K562 (cell line): ENCODE measurements at regions not wholly inside any gene's neighbourhood (a gene's known extent, or its start where the extent isn't known, plus 50 kb on each side); places are given as distances from the start of the nearest gene placed in this dataset.

Experiments
- ATAC-seq: fragments of 200-7000 bp; cut with Tn5 transposase; 3 replicates; pipeline ENCODE4 v1.9.1; 2020; ENCODE audit warnings: moderate library complexity
- BruUV-seq: library from RNA; stranded (reverse); fragments of 400-500 nt; replicated peaks from 2 replicates; lab custom pipeline; 2021; lab: Mats Ljungman, UMichigan
- CTCF ChIA-PET: fragments of 300-600 bp; formaldehyde crosslinking; extraction: SDS; loops from one replicate; lab custom pipeline; 2021; ENCODE audit warnings: low intra/inter-chr PET ratio; lab: Yijun Ruan, JAX
- POLR2A ChIA-PET: fragments of 300-600, 350-650 bp; sonication (Branson Sonifier 250); formaldehyde crosslinking; extraction: SDS; loops from one replicate; lab custom pipeline; 2021; ENCODE audit warnings: antibody characterized with exemption, inconsistent platforms; lab: Yijun Ruan, JAX
- DNase-seq, 4 experiments: peaks; one replicate each; pipeline versions ENCODE4 v3.0.0 to v3.0.0-alpha.2; 2011 to 2018; ENCODE audit warnings: low spot score in 3 of 4, mixed read lengths in 3 of 4; ENCODE audit errors: extremely low read depth in 1 of 4
- FAIRE-seq: peaks from 2 replicates; lab custom pipeline; 2011; peaks lifted over from hg19 to GRCh38; lab: Jason Lieb, UNC
- H2AFZ ChIP-seq: 2 replicates; pipeline ENCODE4 v1.6.0; 2011; ENCODE audit warnings: low read depth, low read length, control low read depth, inconsistent platforms
- H3K27ac ChIP-seq: fragments of 200-600 bp; 3 replicates; pipeline ENCODE4 v1.8.0; 2011; ENCODE audit warnings: low read depth, mild to moderate bottlenecking, control low read depth, inconsistent platforms, low read length, moderate library complexity, mixed read lengths; ENCODE audit errors: extremely low read depth
- H3K27me3 ChIP-seq, 2 experiments: fragments of 300-600 bp in 1 of 2; 2 replicates in 1 of 2; 3 replicates in 1 of 2; pipeline versions ENCODE4 v1.6.0 to v1.8.0; 2011; ENCODE audit warnings: inconsistent platforms in 2 of 2, low read length in 2 of 2, mild to moderate bottlenecking in 1 of 2, mixed read lengths in 1 of 2, moderate library complexity in 1 of 2; ENCODE audit not compliant: control insufficient read depth in 2 of 2, insufficient read depth in 2 of 2
- H3K36me3 ChIP-seq: fragments of 300-600 bp; 3 replicates; pipeline ENCODE4 v1.8.0; 2011; ENCODE audit warnings: mild to moderate bottlenecking, low read length, inconsistent platforms; ENCODE audit not compliant: control insufficient read depth, insufficient read depth
- H3K4me1 ChIP-seq, 2 experiments: fragments of 200-600 bp in 1 of 2; replicated peaks in 1 of 2; 2 replicates in 1 of 2; 3 replicates in 1 of 2; pipeline versions ENCODE4 v1.5.1 to v1.8.0; 2011; ENCODE audit warnings: inconsistent platforms in 2 of 2, low read length in 2 of 2, mild to moderate bottlenecking in 1 of 2, mixed read lengths in 1 of 2, moderate library complexity in 1 of 2; ENCODE audit not compliant: control insufficient read depth in 2 of 2, insufficient read depth in 2 of 2
- H3K4me2 ChIP-seq: 2 replicates; pipeline ENCODE4 v1.6.1; 2011; ENCODE audit warnings: low read length, control low read depth, inconsistent platforms, mixed read lengths; ENCODE audit not compliant: insufficient read depth
- H3K4me3 ChIP-seq: fragments of 200-600 bp; sonication (generic), shearing (Covaris generic); 2 replicates; pipeline ENCODE4 v1.5.1; 2016; ENCODE audit warnings: control low read depth, inconsistent platforms
- H3K79me2 ChIP-seq: fragments of 200-600 bp; 3 replicates; pipeline ENCODE4 v1.8.0; 2011; ENCODE audit warnings: low read length, inconsistent platforms; ENCODE audit not compliant: control insufficient read depth, insufficient read depth
- H3K9ac ChIP-seq, 2 experiments: 2 replicates each; pipeline versions ENCODE4 v1.6.0 to v1.6.1; 2011; ENCODE audit warnings: low read depth in 2 of 2, low read length in 2 of 2, control low read depth in 1 of 2, inconsistent platforms in 1 of 2, mild to moderate bottlenecking in 1 of 2, mixed read lengths in 1 of 2; ENCODE audit not compliant: insufficient read depth in 1 of 2
- H3K9me1 ChIP-seq: one replicate; pipeline ENCODE4 v1.6.0; 2011; ENCODE audit warnings: inconsistent platforms, mild to moderate bottlenecking, low read length, moderate library complexity; ENCODE audit not compliant: control insufficient read depth, insufficient read depth
- H3K9me3 ChIP-seq: replicated peaks from 2 replicates; pipeline ENCODE4 v1.5.1; 2011; ENCODE audit warnings: low read depth, low read length, inconsistent platforms; ENCODE audit not compliant: control insufficient read depth, insufficient read depth
- H4K20me1 ChIP-seq: replicated peaks from 2 replicates; pipeline ENCODE4 v1.6.1; 2011; ENCODE audit warnings: low read length, inconsistent platforms, mixed read lengths; ENCODE audit not compliant: control insufficient read depth, insufficient read depth
- DMBX1 ChIP-seq: fragments of 250-450 bp; sonication (Bioruptor Pico); IDR thresholded peaks from 2 replicates; pipeline ENCODE4 v1.8.0; 2022; ENCODE audit warnings: inconsistent platforms, mild to moderate bottlenecking, moderate library complexity, borderline replicate concordance
- ILK ChIP-seq: fragments of 450-650 bp; IDR thresholded peaks from 2 replicates; pipeline ENCODE4 v1.6.1; 2016; ENCODE audit warnings: missing genetic modification characterization, low read depth, mild to moderate bottlenecking, missing compliant biosample characterization, moderate library complexity, borderline replicate concordance
- KDM5B ChIP-seq: fragments of 200-600 bp; sonication (generic); IDR thresholded peaks from 2 replicates; pipeline ENCODE4 v1.6.1; 2012; ENCODE audit warnings: low read depth, mild to moderate bottlenecking, moderate library complexity, low read length, control low read depth, inconsistent platforms; ENCODE audit not compliant: insufficient replicate concordance
- KLF1 ChIP-seq: fragments of 450-650 bp; IDR thresholded peaks from 2 replicates; pipeline ENCODE4 v1.6.1; 2016; ENCODE audit warnings: missing genetic modification characterization, missing compliant biosample characterization
- NEUROD1 ChIP-seq: fragments of 150-350 bp; IDR thresholded peaks from 2 replicates; pipeline ENCODE4 v1.6.1; 2014; ENCODE audit warnings: borderline replicate concordance, low read length, low read depth; ENCODE audit not compliant: partially characterized antibody
- SREBF2 ChIP-seq: sonication (generic); formaldehyde crosslinking; IDR thresholded peaks from 2 replicates; pipeline ENCODE4 v1.4.0; 2020; ENCODE audit warnings: mild to moderate bottlenecking, missing genetic modification reagents
- ZBTB8A ChIP-seq: fragments of 450-650 bp; IDR thresholded peaks from 2 replicates; pipeline ENCODE4 v1.6.1; 2018; ENCODE audit warnings: mild to moderate bottlenecking, moderate library complexity; ENCODE audit not compliant: partially characterized antibody
- ZNF75A ChIP-seq: fragments of 450-650 bp; formaldehyde crosslinking; IDR thresholded peaks from 2 replicates; pipeline ENCODE4 v1.4.0; 2020; ENCODE audit warnings: mild to moderate bottlenecking
- in situ Hi-C: fragments of 300-500 bp; cut with MboI; formaldehyde crosslinking; loops from 4 replicates; pipeline ENCODE4 v1.15.0; 2018; ENCODE audit warnings: inconsistent platforms, mixed read lengths
- intact Hi-C: fragments of 100-400 bp; cut with micrococcal nuclease; formaldehyde crosslinking; loops from 2 replicates; pipeline ENCODE4 v1.14.2; 2022
- TF ChIP-seq, protein P1 (sequence below): fragments of 450-650 bp; IDR thresholded peaks from 2 replicates; pipeline ENCODE4 v1.6.1; 2018; ENCODE audit not compliant: partially characterized antibody

DNA sequence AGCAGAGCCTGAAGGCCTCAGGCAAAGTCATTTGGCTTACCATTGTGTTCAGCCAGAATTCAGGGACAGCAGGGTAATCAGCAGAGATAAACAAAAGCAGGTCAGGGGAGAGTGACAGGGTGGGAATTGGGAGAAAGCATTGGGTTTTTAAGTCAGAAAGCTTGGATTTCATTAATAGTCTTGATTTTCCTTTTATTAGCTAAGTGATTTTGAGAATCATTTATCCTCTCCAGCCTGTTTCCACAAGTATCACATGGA lies 410.1 kb downstream of the HNRNPD start:
- DNase-seq, result no peak
- peaks cover 0 to 9% of the 10 kb centered on the region in 2 experiments; a peak in 1 of 5 replicates for H3K27me3 ChIP-seq
- no peak overlapping the region for H3K4me3 ChIP-seq
- in situ Hi-C loops (no loop called here), intact Hi-C loops (no loop called here)
- CTCF ChIA-PET, result no interaction called here
- ATAC-seq, result no peak
- POLR2A ChIA-PET, result interaction anchor here (0.8 kb wide), 1 partner anchor 57 kb away, joined by 3 read pairs; no protein-coding TSS in a partner anchor
- no peak overlapping the region for H3K4me2 ChIP-seq
- H3K36me3 ChIP-seq, result no peaks in the 10 kb centered on the region
- H3K4me1 ChIP-seq, result no peaks in the 10 kb centered on the region
- BruUV-seq, result no TSS peak
- H3K9me1 ChIP-seq, result no peaks in the 10 kb centered on the region
- no peak overlapping the region for H2AFZ ChIP-seq
- H4K20me1 ChIP-seq, result no peaks in the 10 kb centered on the region
- H3K9ac ChIP-seq, result no peak overlapping the region
- FAIRE-seq, result no peak
- no peaks in the 10 kb centered on the region for H3K9me3 ChIP-seq
- H3K27ac ChIP-seq, result no peak overlapping the region
- TF ChIP-seq, protein P1, sequence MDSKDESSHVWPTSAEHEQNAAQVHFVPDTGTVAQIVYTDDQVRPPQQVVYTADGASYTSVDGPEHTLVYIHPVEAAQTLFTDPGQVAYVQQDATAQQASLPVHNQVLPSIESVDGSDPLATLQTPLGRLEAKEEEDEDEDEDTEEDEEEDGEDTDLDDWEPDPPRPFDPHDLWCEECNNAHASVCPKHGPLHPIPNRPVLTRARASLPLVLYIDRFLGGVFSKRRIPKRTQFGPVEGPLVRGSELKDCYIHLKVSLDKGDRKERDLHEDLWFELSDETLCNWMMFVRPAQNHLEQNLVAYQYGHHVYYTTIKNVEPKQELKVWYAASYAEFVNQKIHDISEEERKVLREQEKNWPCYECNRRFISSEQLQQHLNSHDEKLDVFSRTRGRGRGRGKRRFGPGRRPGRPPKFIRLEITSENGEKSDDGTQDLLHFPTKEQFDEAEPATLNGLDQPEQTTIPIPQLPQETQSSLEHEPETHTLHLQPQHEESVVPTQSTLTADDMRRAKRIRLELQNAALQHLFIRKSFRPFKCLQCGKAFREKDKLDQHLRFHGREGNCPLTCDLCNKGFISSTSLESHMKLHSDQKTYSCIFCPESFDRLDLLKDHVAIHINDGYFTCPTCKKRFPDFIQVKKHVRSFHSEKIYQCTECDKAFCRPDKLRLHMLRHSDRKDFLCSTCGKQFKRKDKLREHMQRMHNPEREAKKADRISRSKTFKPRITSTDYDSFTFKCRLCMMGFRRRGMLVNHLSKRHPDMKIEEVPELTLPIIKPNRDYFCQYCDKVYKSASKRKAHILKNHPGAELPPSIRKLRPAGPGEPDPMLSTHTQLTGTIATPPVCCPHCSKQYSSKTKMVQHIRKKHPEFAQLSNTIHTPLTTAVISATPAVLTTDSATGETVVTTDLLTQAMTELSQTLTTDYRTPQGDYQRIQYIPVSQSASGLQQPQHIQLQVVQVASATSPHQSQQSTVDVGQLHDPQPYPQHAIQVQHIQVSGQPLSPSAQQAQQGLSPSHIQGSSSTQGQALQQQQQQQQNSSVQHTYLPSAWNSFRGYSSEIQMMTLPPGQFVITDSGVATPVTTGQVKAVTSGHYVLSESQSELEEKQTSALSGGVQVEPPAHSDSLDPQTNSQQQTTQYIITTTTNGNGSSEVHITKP, result no peak
- TF ChIP-seq SREBF2 (no peak), ZBTB8A (no peak), KLF1 (tag) (no peak), KDM5B (no peak), ILK (tag) (no peak), DMBX1 (no peak), ZNF75A (CRISPR knock-in tag) (no peak), NEUROD1 (no peak)
- TF ChIP-seq, all 486 proteins: peak for 0
- no peaks in the 10 kb centered on the region for H3K79me2 ChIP-seq
